ENCODE measurements at regions not wholly inside any gene's neighbourhood (a gene's known extent, or its start where the extent isn't known, plus 50 kb on each side); places are given as distances from the start of the nearest gene placed in this dataset.
A peak's percentile ranks its signal among the peaks of the same experiment; 100 is the strongest.

DNA sequence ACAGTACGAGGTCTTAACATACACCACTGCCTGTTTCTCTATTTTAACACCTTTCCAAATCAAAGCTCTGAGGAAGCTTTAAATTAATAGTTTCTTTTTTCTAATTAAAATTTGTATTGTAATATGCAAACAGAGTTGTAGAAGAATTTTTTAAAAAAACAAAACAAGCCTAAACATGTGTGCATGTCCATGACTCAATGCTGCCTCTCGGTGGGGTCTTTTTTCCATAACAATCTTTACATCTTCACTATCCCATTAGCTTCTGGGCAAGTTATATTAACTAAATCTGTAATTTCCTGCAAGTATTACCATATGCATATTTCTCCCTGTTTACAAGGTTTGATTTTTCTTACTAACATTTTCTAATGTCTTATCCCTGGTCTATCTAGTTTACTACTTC lies 143.9 kb upstream of the NAV3 start:
- DNase-seq (ENCODE audit: insufficient read length, low spot score) (no peak), FAIRE-seq (no peak)
- TF ChIP-seq PAX5 (IDR thresholded peaks at IDR 0.05; ENCODE audit: insufficient read depth, low read length, severe bottlenecking) (no peak), POU2F2 (IDR thresholded peaks at IDR 0.05; ENCODE audit: low read depth, low read length) (no peak), POLR2A (IDR thresholded peaks at IDR 0.05; ENCODE audit: low read depth, low read length) (no peak)

GRCh38 chr12:77685901-77686300 lies 144.8 kb upstream of the NAV3 start:
- DNase-seq (ENCODE audit: insufficient read length, low spot score) (no peak), FAIRE-seq (no peak)
- TF ChIP-seq TAF1 (IDR thresholded peaks at IDR 0.05; ENCODE audit: low read depth, low read length): no peak
- TF ChIP-seq PAX5 (IDR thresholded peaks at IDR 0.05; ENCODE audit: insufficient read depth, low read length, severe bottlenecking): no peak
- no peak for TF ChIP-seq POLR2A (IDR thresholded peaks at IDR 0.05; ENCODE audit: low read depth, low read length)
- no peak for TF ChIP-seq SPI1 (IDR thresholded peaks at IDR 0.05; ENCODE audit: low read depth, low read length)
- TF ChIP-seq POU2F2 (IDR thresholded peaks at IDR 0.05; ENCODE audit: low read depth, low read length): no peak
- TF ChIP-seq POLR2AphosphoS5 (IDR thresholded peaks at IDR 0.05; ENCODE audit: low read depth, low read length): no peak

GRCh38 chr12:77685112-77685511 lies 145.6 kb upstream of the NAV3 start:
- no peak for DNase-seq (ENCODE audit: insufficient read length, low spot score)
- peak; percentile 31 for FAIRE-seq
- TF ChIP-seq POLR2AphosphoS5 (IDR thresholded peaks at IDR 0.05; ENCODE audit: low read depth, low read length) (no peak), POLR2A (IDR thresholded peaks at IDR 0.05; ENCODE audit: low read depth, low read length) (no peak), TAF1 (IDR thresholded peaks at IDR 0.05; ENCODE audit: low read depth, low read length) (no peak), SPI1 (IDR thresholded peaks at IDR 0.05; ENCODE audit: low read depth, low read length) (no peak), PAX5 (IDR thresholded peaks at IDR 0.05; ENCODE audit: insufficient read depth, low read length, severe bottlenecking) (no peak), POU2F2 (IDR thresholded peaks at IDR 0.05; ENCODE audit: low read depth, low read length) (no peak)

DNA sequence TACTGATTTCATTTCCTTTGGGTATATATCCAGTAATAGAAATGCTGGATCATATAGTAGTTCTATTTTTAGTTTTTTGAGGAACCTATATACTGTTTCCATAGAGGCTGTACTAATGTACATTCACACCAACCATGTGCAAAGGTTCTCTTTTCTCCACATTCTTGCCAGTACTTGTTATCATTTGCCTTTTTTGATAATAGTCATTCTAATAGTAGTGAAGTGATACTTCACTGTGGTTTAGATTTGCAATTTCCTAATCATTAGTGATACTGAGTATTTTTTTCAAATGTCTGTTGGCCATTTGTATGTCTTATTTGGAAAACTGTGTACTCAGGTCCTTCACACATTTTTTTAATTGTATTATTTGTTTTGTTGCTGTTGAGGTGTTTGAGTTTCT lies 148.2 kb upstream of the NAV3 start:
- FAIRE-seq (no peak), DNase-seq (ENCODE audit: insufficient read length, low spot score) (no peak)
- TF ChIP-seq POU2F2 (IDR thresholded peaks at IDR 0.05; ENCODE audit: low read depth, low read length): no peak

DNA sequence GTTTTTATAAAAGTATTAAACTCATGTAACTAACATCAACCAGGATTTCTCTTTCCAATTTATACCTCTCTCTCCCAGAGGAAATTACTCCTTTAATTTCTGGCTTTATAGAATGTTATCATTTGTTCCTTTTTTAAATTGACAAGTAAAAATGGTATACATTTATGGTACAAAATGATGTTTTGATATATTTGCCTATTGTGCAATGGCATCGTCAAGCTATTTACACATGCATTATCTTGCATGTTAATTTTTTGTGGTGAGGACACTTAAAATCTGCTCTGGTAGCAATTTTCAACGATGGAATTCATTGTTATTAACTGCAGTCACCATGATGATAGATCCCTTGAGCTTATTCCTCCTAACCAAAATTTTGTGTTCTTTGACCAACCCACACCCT lies 149.0 kb upstream of the NAV3 start:
- FAIRE-seq: no peak

GRCh38 chr12:77679686-77680085 lies 151.0 kb upstream of the NAV3 start:
- no peak for TF ChIP-seq SPI1 (IDR thresholded peaks at IDR 0.05; ENCODE audit: low read depth, low read length)
- TF ChIP-seq POU2F2 (IDR thresholded peaks at IDR 0.05; ENCODE audit: low read depth, low read length): no peak
- no peak for TF ChIP-seq POLR2A (IDR thresholded peaks at IDR 0.05; ENCODE audit: low read depth, low read length)
- no peak for TF ChIP-seq TAF1 (IDR thresholded peaks at IDR 0.05; ENCODE audit: low read depth, low read length)
- TF ChIP-seq POLR2AphosphoS5 (IDR thresholded peaks at IDR 0.05; ENCODE audit: low read depth, low read length): no peak
- TF ChIP-seq PAX5 (IDR thresholded peaks at IDR 0.05; ENCODE audit: insufficient read depth, low read length, severe bottlenecking): no peak
- DNase-seq (ENCODE audit: insufficient read length, low spot score) (no peak), FAIRE-seq (no peak)

More for the DNA sequence above, 149.0 kb upstream of the NAV3 start:
- TF ChIP-seq TAF1 (IDR thresholded peaks at IDR 0.05; ENCODE audit: low read depth, low read length) (no peak), SPI1 (IDR thresholded peaks at IDR 0.05; ENCODE audit: low read depth, low read length) (no peak), POLR2A (IDR thresholded peaks at IDR 0.05; ENCODE audit: low read depth, low read length) (no peak), POU2F2 (IDR thresholded peaks at IDR 0.05; ENCODE audit: low read depth, low read length) (no peak), PAX5 (IDR thresholded peaks at IDR 0.05; ENCODE audit: insufficient read depth, low read length, severe bottlenecking) (no peak), POLR2AphosphoS5 (IDR thresholded peaks at IDR 0.05; ENCODE audit: low read depth, low read length) (no peak)
- no peak for DNase-seq (ENCODE audit: insufficient read length, low spot score)

DNA sequence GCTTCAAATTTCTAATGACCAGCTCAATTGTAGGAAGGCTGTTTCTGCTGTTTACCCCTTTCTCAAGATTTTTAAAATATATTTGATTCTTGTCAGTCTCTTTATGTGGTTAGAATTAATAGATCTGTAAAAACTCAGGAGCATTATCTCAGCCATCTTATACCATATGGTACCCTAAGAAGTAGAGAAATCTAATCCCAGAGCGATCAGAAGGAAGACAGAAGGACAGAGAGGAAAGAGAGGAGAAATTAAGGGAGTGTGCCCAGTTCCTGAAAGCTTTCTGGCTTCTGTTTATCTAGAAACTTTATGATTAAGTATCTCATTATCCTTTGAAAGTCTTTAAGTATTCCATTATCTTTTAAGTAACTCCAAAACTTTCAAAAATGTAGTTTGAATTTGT lies 152.1 kb upstream of the NAV3 start:
- TF ChIP-seq POLR2AphosphoS5 (IDR thresholded peaks at IDR 0.05; ENCODE audit: low read depth, low read length): no peak
- no peak for TF ChIP-seq POU2F2 (IDR thresholded peaks at IDR 0.05; ENCODE audit: low read depth, low read length)
- DNase-seq (ENCODE audit: insufficient read length, low spot score) (no peak), FAIRE-seq (no peak)

DNA sequence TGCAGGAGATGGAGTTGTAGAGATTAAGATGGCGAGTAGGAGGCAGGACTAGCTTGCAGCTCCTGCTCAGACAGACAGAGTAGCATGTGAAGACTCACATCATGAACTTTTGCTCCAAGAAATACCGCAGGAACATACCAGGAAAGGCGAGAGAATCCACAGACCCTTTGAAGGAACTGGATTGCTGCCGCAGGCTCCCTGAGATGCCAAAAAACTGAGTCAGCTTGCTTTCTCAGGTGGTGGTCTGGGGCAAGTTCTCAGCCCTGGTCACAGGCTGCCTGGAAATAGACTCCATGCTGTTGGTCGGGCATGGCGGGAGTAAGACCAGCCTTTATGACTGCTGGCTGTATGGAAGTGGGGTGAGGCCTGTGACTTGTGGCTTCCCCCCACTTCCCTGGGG lies 163.6 kb upstream of the NAV3 start:
- FAIRE-seq: no peak
- DNase-seq (ENCODE audit: insufficient read length, low spot score): no peak
- TF ChIP-seq SPI1 (IDR thresholded peaks at IDR 0.05; ENCODE audit: low read depth, low read length): no peak
- TF ChIP-seq POLR2A (IDR thresholded peaks at IDR 0.05; ENCODE audit: low read depth, low read length): no peak
- TF ChIP-seq POLR2AphosphoS5 (IDR thresholded peaks at IDR 0.05; ENCODE audit: low read depth, low read length): no peak
- no peak for TF ChIP-seq TAF1 (IDR thresholded peaks at IDR 0.05; ENCODE audit: low read depth, low read length)
- no peak for TF ChIP-seq POU2F2 (IDR thresholded peaks at IDR 0.05; ENCODE audit: low read depth, low read length)
- no peak for TF ChIP-seq PAX5 (IDR thresholded peaks at IDR 0.05; ENCODE audit: insufficient read depth, low read length, severe bottlenecking)

- TF ChIP-seq POU2F2 (IDR thresholded peaks at IDR 0.05; ENCODE audit: low read depth, low read length) (no peak), POLR2AphosphoS5 (IDR thresholded peaks at IDR 0.05; ENCODE audit: low read depth, low read length) (no peak), PAX5 (IDR thresholded peaks at IDR 0.05; ENCODE audit: insufficient read depth, low read length, severe bottlenecking) (no peak), TAF1 (IDR thresholded peaks at IDR 0.05; ENCODE audit: low read depth, low read length) (no peak), SPI1 (IDR thresholded peaks at IDR 0.05; ENCODE audit: low read depth, low read length) (no peak), POLR2A (IDR thresholded peaks at IDR 0.05; ENCODE audit: low read depth, low read length) (no peak)
- no peak for DNase-seq (ENCODE audit: insufficient read length, low spot score)
- FAIRE-seq: no peak
Observed at GRCh38 chr12:77648716-77649115, 182.0 kb upstream of the NAV3 start.

- no peak for TF ChIP-seq POLR2AphosphoS5 (IDR thresholded peaks at IDR 0.05; ENCODE audit: low read depth, low read length)
- TF ChIP-seq POLR2A (IDR thresholded peaks at IDR 0.05; ENCODE audit: low read depth, low read length): no peak
- TF ChIP-seq POU2F2 (IDR thresholded peaks at IDR 0.05; ENCODE audit: low read depth, low read length): no peak
- TF ChIP-seq PAX5 (IDR thresholded peaks at IDR 0.05; ENCODE audit: insufficient read depth, low read length, severe bottlenecking): no peak
- TF ChIP-seq SPI1 (IDR thresholded peaks at IDR 0.05; ENCODE audit: low read depth, low read length): no peak
- TF ChIP-seq TAF1 (IDR thresholded peaks at IDR 0.05; ENCODE audit: low read depth, low read length): no peak
- no peak for FAIRE-seq
- no peak for DNase-seq (ENCODE audit: insufficient read length, low spot score)
Observed at GRCh38 chr12:77645966-77646598, 184.6 kb upstream of the NAV3 start.
